ENCODE measurements at regions not wholly inside any gene's neighbourhood (a gene's known extent, or its start where the extent isn't known, plus 50 kb on each side); places are given as distances from the start of the nearest gene placed in this dataset.

DNA sequence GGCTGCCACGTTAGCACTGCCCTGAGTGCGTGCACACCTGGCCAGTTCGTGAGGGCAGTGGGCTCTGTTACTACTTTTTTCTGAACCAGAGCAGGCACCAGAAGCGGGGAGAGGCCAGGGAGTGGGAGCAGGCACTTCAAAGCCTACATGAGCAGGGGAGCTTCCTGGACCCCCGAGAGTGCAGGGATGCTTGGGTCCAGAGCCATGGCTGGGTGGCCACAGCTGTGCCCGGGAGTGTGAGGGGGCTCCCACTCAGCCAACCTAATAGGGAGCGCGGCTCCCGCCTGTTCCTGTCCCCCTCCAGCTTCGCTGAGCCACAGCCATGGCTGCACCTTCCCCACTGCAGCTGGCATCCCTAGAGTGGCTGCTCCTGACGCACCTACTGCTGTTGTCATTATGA is 1423.3 kb downstream of the SI start:
- Histone ChIP-seq H3K27me3 (no peaks in the 10 kb centered on the region), H3K27ac (no peak overlapping the region), H3K9me3 (no peaks in the 10 kb centered on the region), H3K4me3 (no peak overlapping the region), H3K4me1 (no peaks in the 10 kb centered on the region), H3K36me3 (no peaks in the 10 kb centered on the region)
- ATAC-seq: no peak
- 95 to 100% methylated on average over 3 to 4 of the region's 11 CpGs for WGBS, 2 donors (ENCODE audit: low coverage in 1 of 2)
- TF ChIP-seq CTCF (IDR thresholded peaks at IDR 0.05): no peak
- TF ChIP-seq EP300 (IDR thresholded peaks at IDR 0.05): no peak
- no peak for TF ChIP-seq POLR2AphosphoS5 (IDR thresholded peaks at IDR 0.05)
- no peak for TF ChIP-seq POLR2A (IDR thresholded peaks at IDR 0.05)

DNA sequence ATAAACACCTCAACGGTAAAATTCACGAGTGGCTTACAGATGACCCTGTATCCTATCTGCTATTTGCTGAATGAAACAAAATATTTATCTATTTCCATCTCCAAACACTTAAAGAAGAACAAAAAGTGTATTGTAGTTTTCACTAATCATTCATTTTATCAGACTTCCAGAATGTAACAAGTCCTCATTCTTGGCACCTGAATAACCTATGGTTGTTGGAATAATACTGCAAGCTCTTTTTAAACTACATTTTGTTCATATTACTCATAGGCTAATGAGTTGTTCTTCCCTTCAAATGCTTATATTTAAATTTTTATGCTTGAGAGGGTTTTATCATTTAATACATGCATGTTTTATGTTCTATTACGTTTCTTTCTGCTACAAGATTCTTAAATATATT is 1434.1 kb downstream of the SI start:
- H3K4me3 ChIP-seq: no peak overlapping the region
- WGBS, 2 donors (ENCODE audit: low coverage in 1 of 2): 33 to 56% methylated on average over 3 of the region's 3 CpGs
- no peaks in the 10 kb centered on the region for H3K27me3 ChIP-seq
- TF ChIP-seq POLR2A (IDR thresholded peaks at IDR 0.05) (no peak), CTCF (IDR thresholded peaks at IDR 0.05) (no peak)
- H3K4me1 ChIP-seq: no peaks in the 10 kb centered on the region
- no peaks in the 10 kb centered on the region for H3K9me3 ChIP-seq
- H3K27ac ChIP-seq: no peak overlapping the region
- no peaks in the 10 kb centered on the region for H3K36me3 ChIP-seq
- no peak for ATAC-seq

DNA sequence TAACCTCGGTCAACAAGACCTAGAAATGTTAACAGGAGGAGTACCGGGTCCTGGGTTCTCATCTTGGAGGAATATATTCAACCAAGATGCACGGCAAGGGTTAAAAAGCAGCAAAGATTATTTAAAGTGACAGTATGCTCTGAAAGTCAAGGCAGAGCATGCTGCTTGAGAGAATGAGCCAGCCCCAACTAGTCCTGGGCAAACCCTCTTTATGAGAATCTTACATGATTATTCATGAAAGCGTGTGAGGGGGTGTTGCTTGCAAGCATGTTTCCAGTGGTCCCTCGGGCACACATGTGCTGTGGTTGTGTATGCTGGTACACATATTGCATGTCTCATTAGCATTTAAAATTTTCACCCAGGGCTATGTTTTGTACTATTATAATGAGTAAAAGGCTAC is 1445.6 kb downstream of the SI start:
- H3K27me3 ChIP-seq: no peaks in the 10 kb centered on the region
- no peak for ATAC-seq
- H3K4me3 ChIP-seq: no peak overlapping the region
- H3K9me3 ChIP-seq: no peaks in the 10 kb centered on the region
- WGBS, 2 donors (ENCODE audit: low coverage in 1 of 2): 63 to 81% methylated on average over 5 of the region's 5 CpGs
- H3K36me3 ChIP-seq: no peaks in the 10 kb centered on the region
- H3K4me1 ChIP-seq: no peaks in the 10 kb centered on the region
- TF ChIP-seq POLR2A (IDR thresholded peaks at IDR 0.05) (no peak), EP300 (IDR thresholded peaks at IDR 0.05) (no peak), CTCF (IDR thresholded peaks at IDR 0.05) (no peak), POLR2AphosphoS5 (IDR thresholded peaks at IDR 0.05) (no peak)
- no peak overlapping the region for H3K27ac ChIP-seq

GRCh38 chr3:163626753-163627152 is 1451.5 kb downstream of the SI start:
- H3K4me3 ChIP-seq: no peak overlapping the region
- H3K27me3 ChIP-seq: no peaks in the 10 kb centered on the region
- no peak for TF ChIP-seq POLR2AphosphoS5 (IDR thresholded peaks at IDR 0.05)
- no peak for TF ChIP-seq POLR2A (IDR thresholded peaks at IDR 0.05)
- no peak for TF ChIP-seq CTCF (IDR thresholded peaks at IDR 0.05)
- no peak for TF ChIP-seq EP300 (IDR thresholded peaks at IDR 0.05)
- no peaks in the 10 kb centered on the region for H3K36me3 ChIP-seq
- H3K27ac ChIP-seq: no peak overlapping the region
- no peaks in the 10 kb centered on the region for H3K4me1 ChIP-seq
- WGBS, 2 donors (ENCODE audit: low coverage in 1 of 2): 71 to 100% methylated on average over 2 to 3 of the region's 3 CpGs
- no peak for ATAC-seq
- H3K9me3 ChIP-seq: no peaks in the 10 kb centered on the region

GRCh38 chr3:163622384-163622783 is 1455.9 kb downstream of the SI start:
- H3K9me3 ChIP-seq: no peaks in the 10 kb centered on the region
- no peaks in the 10 kb centered on the region for H3K4me1 ChIP-seq
- TF ChIP-seq CTCF (IDR thresholded peaks at IDR 0.05) (no peak), EP300 (IDR thresholded peaks at IDR 0.05) (no peak), POLR2A (IDR thresholded peaks at IDR 0.05) (no peak), POLR2AphosphoS5 (IDR thresholded peaks at IDR 0.05) (no peak)
- H3K27ac ChIP-seq: no peak overlapping the region
- no peak for ATAC-seq
- no peaks in the 10 kb centered on the region for H3K27me3 ChIP-seq
- no peaks in the 10 kb centered on the region for H3K36me3 ChIP-seq
- no peak overlapping the region for H3K4me3 ChIP-seq
- WGBS, 2 donors (ENCODE audit: low coverage in 1 of 2): 52 to 64% methylated on average over 1 to 3 of the region's 3 CpGs

Measured in gastroesophageal sphincter (tissue), 4 donors.